GM10248 (cell line): ENCODE measurements at regions not wholly inside any gene's neighbourhood (a gene's known extent, or its start where the extent isn't known, plus 50 kb on each side); places are given as distances from the start of the nearest gene placed in this dataset.
"Not testable (repeated sequence)": the region's sequence is repeated elsewhere in the genome, so short reads cannot be mapped to it uniquely, and the experiment has no call there.

Source experiments
- CTCF ChIA-PET: fragments of 300-600 bp; sonication (Branson Sonifier 250); formaldehyde crosslinking; extraction: SDS; loops from one replicate; lab custom pipeline; 2021; ENCODE audit warnings: antibody characterized with exemption; lab: Yijun Ruan, JAX
- POLR2A ChIA-PET: fragments of 350-650 bp; sonication (Branson Sonifier 250); formaldehyde crosslinking; extraction: SDS; loops from one replicate; lab custom pipeline; 2020; ENCODE audit warnings: antibody characterized with exemption; lab: Yijun Ruan, JAX
- DNase-seq: peaks from one replicate; pipeline ENCODE4 v3.0.0; 2012; ENCODE audit errors: extremely low spot score
- TF ChIP-seq, protein P1 (sequence below): IDR thresholded peaks from 2 replicates; pipeline ENCODE4 v1.5.1; 2012; ENCODE audit warnings: mild to moderate bottlenecking, low read depth; ENCODE audit errors: extremely low read depth, missing control alignments, control extremely low read depth

GRCh38 chr14:43356979-43357545 lies 1150.0 kb downstream of the FSCB start:
- CTCF ChIA-PET, result no interaction called here

GRCh38 chr14:43356382-43356781 lies 1150.7 kb downstream of the FSCB start:
- ChIA-PET CTCF (no interaction called here), POLR2A (no interaction called here)
- no peak for DNase-seq
- TF ChIP-seq, protein P1, sequence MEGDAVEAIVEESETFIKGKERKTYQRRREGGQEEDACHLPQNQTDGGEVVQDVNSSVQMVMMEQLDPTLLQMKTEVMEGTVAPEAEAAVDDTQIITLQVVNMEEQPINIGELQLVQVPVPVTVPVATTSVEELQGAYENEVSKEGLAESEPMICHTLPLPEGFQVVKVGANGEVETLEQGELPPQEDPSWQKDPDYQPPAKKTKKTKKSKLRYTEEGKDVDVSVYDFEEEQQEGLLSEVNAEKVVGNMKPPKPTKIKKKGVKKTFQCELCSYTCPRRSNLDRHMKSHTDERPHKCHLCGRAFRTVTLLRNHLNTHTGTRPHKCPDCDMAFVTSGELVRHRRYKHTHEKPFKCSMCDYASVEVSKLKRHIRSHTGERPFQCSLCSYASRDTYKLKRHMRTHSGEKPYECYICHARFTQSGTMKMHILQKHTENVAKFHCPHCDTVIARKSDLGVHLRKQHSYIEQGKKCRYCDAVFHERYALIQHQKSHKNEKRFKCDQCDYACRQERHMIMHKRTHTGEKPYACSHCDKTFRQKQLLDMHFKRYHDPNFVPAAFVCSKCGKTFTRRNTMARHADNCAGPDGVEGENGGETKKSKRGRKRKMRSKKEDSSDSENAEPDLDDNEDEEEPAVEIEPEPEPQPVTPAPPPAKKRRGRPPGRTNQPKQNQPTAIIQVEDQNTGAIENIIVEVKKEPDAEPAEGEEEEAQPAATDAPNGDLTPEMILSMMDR, result no peak

More at GRCh38 chr14:43356979-43357545, 1150.0 kb downstream of the FSCB start:
- DNase-seq, result no peak
- POLR2A ChIA-PET, result no interaction called here
- TF ChIP-seq, protein P1, result no peak

GRCh38 chr14:43341921-43342320 lies 1165.2 kb downstream of the FSCB start:
- DNase-seq, result no peak
- POLR2A ChIA-PET, result no interaction called here
- TF ChIP-seq, protein P1, result no peak
- CTCF ChIA-PET, result interaction anchor here (0.7 kb wide), 1 partner anchor 10 kb away, joined by 3 read pairs; no protein-coding TSS in a partner anchor

DNA sequence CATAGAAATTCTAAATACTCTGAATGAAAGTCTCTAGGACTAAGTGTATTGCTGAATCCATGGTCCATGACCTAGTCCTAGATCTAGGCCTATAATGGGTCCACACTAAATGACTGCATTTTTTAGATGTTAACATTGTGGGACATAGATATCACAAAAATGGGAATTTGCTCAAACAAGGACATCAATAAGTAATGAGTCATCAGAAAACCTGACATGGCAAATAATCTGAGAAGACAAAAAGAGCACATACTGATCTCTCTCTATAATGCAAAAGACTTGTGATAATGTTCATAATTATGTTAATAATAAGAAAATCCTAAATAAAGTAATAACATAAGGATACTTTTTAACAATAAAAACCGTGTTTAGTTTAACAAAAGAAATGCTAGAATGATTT lies 1168.4 kb downstream of the FSCB start:
- POLR2A ChIA-PET, result no interaction called here
- TF ChIP-seq, protein P1, result no peak
- DNase-seq, result no peak
- CTCF ChIA-PET, result no interaction called here

DNA sequence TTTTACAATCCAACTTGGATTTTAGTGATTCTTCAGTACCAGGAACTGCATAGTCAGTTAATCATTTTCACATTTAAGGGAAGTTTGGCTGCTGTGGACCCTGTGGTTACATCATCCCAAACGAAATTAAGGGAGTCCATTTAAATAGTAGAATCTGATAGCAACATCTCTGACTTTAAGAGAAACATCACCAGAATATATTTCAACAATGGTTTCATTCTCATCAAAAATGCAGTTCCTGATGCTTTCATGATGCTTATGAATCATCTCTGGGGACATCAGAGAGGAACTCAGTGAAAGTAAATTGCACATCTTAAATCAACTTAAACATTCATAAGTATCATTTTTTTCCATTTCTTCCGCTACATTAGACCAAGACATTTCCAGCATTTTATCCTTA lies 1170.7 kb downstream of the FSCB start:
- TF ChIP-seq, protein P1, result no peak
- CTCF ChIA-PET, result no interaction called here
- no peak for DNase-seq
- POLR2A ChIA-PET, result no interaction called here

DNA sequence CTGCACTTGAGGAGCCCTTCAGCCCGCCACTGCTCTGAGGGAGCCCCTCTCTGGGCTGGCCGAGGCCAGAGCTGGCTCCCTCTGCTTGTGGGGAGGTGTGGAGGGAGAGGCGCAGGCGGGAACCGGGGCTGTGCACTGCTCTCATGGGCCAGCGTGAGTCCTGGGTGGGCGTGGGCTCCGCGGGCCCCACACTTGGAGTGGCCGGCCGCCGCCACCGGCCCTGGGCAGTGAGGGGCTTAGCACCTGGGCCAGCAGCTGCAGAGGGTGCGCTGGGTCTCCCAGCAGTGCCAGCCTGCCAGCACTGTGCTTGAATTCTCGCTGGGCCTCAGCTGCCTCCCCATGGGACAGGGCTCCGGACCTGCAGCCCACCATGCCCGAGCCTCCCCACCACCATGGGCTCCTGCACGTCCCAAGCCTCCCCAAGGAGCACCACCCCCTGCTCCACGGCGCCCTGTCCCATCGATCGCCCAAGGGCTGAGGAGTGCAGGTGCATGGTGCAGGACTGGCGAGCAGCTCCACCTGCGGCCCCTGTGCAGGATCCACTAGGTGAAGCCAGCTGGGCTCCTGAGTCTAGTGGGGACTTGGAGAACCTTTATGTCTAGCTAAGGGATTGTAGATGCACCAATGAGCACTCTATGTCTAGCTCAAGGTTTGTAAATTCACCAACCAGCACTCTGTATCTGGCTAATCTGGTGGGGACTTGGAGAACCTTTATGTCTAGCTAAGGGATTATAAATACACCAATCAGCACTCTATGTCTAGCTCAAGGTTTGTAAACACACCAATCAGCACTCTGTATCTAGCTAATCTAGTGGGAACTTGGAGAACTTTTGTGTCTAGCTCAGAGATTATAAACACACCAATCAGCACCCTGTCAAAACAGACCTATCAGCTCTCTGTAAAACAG lies 1180.3 kb downstream of the FSCB start:
- DNase-seq, POLR2A ChIA-PET: not testable (repeated sequence)
- CTCF ChIA-PET, result interaction anchor here (0.8 kb wide), 1 partner anchor 13 kb away, joined by 3 read pairs; no protein-coding TSS in a partner anchor

DNA sequence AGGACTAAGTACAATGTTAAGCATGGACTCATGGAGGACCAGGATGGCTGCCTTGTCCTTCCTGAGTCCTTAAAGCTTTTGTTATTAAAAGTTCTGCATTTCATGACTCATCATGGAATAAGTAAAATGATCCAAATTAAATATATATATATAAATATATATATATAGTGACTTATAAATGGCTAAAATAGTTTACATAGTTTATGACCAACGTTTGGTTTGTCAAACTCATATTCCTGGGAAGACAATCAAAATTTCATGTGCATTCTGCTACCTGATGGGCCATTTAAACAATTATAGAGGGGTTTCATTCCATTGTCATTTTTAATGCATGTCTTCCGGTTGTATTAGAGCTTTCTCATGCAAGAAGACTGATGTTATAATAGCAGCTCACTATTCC lies 1190.7 kb downstream of the FSCB start:
- ChIA-PET POLR2A (no interaction called here), CTCF (no interaction called here)
- DNase-seq, result no peak
- TF ChIP-seq, protein P1, result no peak
